ENCODE measurements at regions not wholly inside any gene's neighbourhood (a gene's known extent, or its start where the extent isn't known, plus 50 kb on each side); places are given as distances from the start of the nearest gene placed in this dataset.

DNA sequence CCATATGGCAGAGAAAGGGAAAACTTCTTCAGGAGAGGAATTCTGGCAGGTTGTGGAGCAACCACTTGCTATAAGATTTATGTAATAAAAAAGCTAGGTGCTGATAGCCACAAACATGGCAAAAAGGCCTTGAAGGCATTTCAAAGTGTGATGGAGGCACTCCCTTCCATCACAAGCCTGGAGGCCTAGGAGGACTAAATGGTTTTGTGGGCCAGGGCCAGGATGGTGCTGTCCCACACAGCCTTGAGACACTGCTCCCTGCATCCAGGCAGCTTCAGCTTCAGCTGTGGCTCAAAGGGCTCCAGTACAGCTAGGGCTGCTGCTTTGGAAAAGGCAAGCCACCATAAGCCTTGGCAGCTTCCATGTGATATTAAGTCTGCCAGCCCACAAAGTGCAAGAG is 632.8 kb downstream of the BRINP1 start:
- Histone ChIP-seq H3K9me3 (replicated peaks in 1 of 3) (peaks cover 0 to 4% (median 0%) of the 10 kb centered on the region in 3 donors), H3K27me3 (no peaks in the 10 kb centered on the region), H3K4me1 (replicated peaks in 1 of 2) (no peaks in the 10 kb centered on the region), H3K27ac (no peak overlapping the region), H3K4me3 (no peak overlapping the region), H3K36me3 (replicated peaks in 1 of 2) (no peaks in the 10 kb centered on the region)
- intact Hi-C loops (cut with DNase I) = no loop called here
- TF ChIP-seq, protein P1, sequence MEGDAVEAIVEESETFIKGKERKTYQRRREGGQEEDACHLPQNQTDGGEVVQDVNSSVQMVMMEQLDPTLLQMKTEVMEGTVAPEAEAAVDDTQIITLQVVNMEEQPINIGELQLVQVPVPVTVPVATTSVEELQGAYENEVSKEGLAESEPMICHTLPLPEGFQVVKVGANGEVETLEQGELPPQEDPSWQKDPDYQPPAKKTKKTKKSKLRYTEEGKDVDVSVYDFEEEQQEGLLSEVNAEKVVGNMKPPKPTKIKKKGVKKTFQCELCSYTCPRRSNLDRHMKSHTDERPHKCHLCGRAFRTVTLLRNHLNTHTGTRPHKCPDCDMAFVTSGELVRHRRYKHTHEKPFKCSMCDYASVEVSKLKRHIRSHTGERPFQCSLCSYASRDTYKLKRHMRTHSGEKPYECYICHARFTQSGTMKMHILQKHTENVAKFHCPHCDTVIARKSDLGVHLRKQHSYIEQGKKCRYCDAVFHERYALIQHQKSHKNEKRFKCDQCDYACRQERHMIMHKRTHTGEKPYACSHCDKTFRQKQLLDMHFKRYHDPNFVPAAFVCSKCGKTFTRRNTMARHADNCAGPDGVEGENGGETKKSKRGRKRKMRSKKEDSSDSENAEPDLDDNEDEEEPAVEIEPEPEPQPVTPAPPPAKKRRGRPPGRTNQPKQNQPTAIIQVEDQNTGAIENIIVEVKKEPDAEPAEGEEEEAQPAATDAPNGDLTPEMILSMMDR (IDR thresholded peaks at IDR 0.05) = no peak
- no peak for TF ChIP-seq POLR2A (IDR thresholded peaks at IDR 0.05)
- DNase-seq = no peak

DNA sequence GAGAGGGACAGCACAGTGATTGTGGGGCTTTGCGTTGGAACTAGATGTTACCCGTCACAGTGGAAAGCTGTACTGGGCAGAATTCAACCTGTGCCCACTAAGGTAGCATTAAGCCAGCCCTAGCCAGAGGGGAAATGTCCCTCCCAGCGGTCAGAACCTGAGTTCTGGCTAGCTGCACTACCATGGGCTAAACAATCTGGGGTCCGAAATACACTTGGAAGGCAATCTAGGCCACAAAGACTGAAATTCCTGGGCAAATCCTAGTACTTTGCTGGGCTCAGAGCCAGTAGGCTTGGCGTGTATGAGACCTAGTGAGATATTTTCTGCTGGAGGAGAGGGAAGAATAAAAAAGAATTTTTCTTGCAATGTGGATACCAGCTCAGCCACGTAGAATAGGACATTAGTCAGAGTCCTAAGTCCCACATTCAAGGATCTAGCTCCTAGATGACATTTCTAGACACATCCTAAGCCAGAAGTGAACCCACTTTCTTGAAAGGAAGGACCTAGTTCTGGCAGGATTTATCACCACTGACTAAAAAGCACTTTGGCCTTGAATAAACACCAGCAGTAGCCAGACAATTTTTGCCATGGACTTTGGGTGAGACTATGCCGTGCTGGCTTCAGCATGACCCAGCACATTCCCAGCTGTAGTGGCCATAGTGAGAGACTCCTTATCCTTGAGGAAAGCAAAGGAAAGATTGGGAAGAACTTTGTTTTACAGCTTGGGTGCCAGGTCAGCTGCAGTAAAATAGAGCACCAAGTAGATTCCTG is 618.0 kb downstream of the BRINP1 start:
- Histone ChIP-seq H3K27ac (no peak overlapping the region), H3K27me3 (no peaks in the 10 kb centered on the region), H3K36me3 (replicated peaks in 1 of 2) (no peaks in the 10 kb centered on the region), H3K4me1 (replicated peaks in 1 of 2) (no peaks in the 10 kb centered on the region), H3K4me3 (no peak overlapping the region), H3K9me3 (replicated peaks in 1 of 3) (peaks cover 0 to 5% (median 0%) of the 10 kb centered on the region in 3 donors)
- 75 to 83% (median 82%) methylated on average over 7 of the region's 7 CpGs for WGBS, 4 donors
- TF ChIP-seq, protein P1 (IDR thresholded peaks at IDR 0.05) = no peak
- no peak for TF ChIP-seq POLR2A (IDR thresholded peaks at IDR 0.05)
- intact Hi-C loops (cut with DNase I) = no loop called here
- no peak for DNase-seq

DNA sequence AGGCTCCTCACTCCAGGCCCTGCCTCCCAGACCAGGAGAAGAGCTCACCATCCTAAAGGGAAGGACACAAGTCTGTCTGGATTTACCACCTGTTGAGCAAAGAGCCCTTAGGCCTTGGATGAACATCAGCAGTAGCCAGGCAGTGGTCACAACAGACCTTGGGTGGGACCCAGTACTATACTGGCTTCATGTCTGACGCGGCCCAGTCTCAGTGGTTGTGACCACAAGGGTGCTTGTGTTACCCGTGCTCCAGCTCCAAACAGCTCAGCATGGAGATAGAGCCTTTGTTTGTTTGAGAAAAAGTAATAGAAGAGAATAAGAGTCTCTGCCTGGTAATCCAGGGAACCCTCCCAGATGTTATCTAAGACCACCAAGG is 617.4 kb downstream of the BRINP1 start:
- peaks cover 0 to 5% (median 0%) of the 10 kb centered on the region in 3 donors for H3K9me3 ChIP-seq (replicated peaks in 1 of 3)
- no peaks in the 10 kb centered on the region for H3K27me3 ChIP-seq
- no peaks in the 10 kb centered on the region for H3K36me3 ChIP-seq (replicated peaks in 1 of 2)
- no peak for DNase-seq
- TF ChIP-seq POLR2A (IDR thresholded peaks at IDR 0.05) = no peak
- TF ChIP-seq, protein P1 (IDR thresholded peaks at IDR 0.05) = no peak
- intact Hi-C loops (cut with DNase I) = no loop called here
- no peak overlapping the region for H3K4me3 ChIP-seq
- no peaks in the 10 kb centered on the region for H3K4me1 ChIP-seq (replicated peaks in 1 of 2)
- WGBS, 4 donors = 39 to 82% (median 76%) methylated on average over 3 of the region's 3 CpGs
- H3K27ac ChIP-seq = no peak overlapping the region

DNA sequence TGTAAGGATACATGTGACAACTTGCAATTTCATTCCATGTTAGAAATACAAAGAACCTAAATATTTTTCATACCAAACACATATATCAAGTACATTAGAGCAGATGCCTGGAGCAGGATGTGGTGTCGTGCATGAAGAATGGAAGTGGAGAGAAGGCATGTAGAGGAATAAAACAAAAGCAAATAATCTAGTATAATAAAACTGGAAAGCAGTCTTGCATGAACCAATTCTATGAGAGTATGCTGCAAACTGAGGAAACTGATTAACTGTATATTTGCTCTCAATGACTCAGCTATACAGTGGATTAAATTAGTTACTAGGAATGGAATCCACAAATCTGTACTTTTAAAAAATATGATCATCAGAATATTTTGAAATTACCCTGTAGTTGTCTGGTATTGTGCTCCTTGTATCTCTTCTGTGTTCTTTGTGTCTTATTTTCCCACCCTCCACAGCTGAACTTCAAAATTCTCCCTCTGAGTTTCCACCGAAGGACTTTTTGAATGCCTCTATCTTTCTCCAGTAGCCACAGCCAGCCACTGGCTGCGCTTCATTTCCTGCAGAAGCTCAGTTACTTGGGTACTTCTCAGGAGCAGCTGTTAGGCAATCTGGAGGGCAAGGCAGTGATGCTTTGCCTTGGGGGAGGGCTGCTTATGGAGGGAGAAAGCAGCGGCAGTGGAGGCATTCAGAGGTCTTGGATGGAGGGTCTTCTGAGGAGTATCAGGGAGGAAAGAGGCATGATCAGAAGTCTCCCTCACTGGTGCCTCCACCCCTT is 608.0 kb downstream of the BRINP1 start:
- Histone ChIP-seq H3K36me3 (replicated peaks in 1 of 2) (no peaks in the 10 kb centered on the region), H3K4me3 (no peak overlapping the region), H3K27ac (no peak overlapping the region), H3K9me3 (replicated peaks in 1 of 3) (no peaks in the 10 kb centered on the region), H3K27me3 (no peaks in the 10 kb centered on the region), H3K4me1 (replicated peaks in 1 of 2) (no peaks in the 10 kb centered on the region)
- DNase-seq = no peak
- intact Hi-C loops (cut with DNase I) = no loop called here
- 69 to 89% (median 80%) methylated on average over 4 of the region's 4 CpGs for WGBS, 4 donors
- TF ChIP-seq POLR2A (IDR thresholded peaks at IDR 0.05) = no peak
- TF ChIP-seq, protein P1 (IDR thresholded peaks at IDR 0.05) = no peak

All from adrenal gland (tissue), 9 donors.